ENCODE measurements at regions not wholly inside any gene's neighbourhood (a gene's known extent, or its start where the extent isn't known, plus 50 kb on each side); places are given as distances from the start of the nearest gene placed in this dataset.

DNA sequence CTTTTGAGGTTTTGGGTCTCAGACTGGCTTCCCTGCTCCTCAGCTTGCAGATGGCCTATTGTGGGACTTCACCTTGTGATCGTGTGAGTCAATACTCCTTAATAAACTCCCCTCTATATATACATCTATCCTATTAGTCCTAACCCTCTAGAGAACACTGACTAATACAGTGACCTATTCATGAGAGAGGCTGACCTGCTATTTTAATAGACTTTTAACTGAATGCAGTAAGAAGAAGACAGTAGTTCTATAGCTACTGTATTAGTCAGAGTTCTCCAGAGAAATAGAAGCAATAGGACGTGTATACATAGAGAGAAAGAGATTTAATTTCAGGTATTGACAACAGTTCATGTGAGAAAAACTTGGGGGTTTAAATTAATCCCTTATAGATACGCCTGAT lies 53.3 kb upstream of the SMLR1 start:
- Histone ChIP-seq H3K4me3 (ENCODE audit: low read depth in 1 of 3, low read length in 3 of 3) (no peak overlapping the region), H3K9ac (ENCODE audit: low read depth in 1 of 2, low read length in 2 of 2) (no peak overlapping the region), H3K4me1 (ENCODE audit: control insufficient read depth in 4 of 4, insufficient read depth in 4 of 4, low read length in 3 of 4) (peaks cover 0 to 2% (median 0%) of the 10 kb centered on the region in 4 donors), H3K27me3 (ENCODE audit: control insufficient read depth in 4 of 4, insufficient read depth in 4 of 4, low read length in 3 of 4) (no peaks in the 10 kb centered on the region), H3K27ac (ENCODE audit: low read depth in 1 of 2, low read length in 2 of 2) (no peak overlapping the region), H3K36me3 (ENCODE audit: control insufficient read depth in 4 of 4, insufficient read depth in 3 of 4, low read depth in 1 of 4, low read length in 3 of 4) (no peaks in the 10 kb centered on the region), H3K9me3 (ENCODE audit: control insufficient read depth in 4 of 4, low read length in 3 of 4) (no peaks in the 10 kb centered on the region)
- 93% methylated on average over 3 of the region's 3 CpGs for WGBS
- no peak for DNase-seq (ENCODE audit: low spot score)
- TF ChIP-seq, protein P1, sequence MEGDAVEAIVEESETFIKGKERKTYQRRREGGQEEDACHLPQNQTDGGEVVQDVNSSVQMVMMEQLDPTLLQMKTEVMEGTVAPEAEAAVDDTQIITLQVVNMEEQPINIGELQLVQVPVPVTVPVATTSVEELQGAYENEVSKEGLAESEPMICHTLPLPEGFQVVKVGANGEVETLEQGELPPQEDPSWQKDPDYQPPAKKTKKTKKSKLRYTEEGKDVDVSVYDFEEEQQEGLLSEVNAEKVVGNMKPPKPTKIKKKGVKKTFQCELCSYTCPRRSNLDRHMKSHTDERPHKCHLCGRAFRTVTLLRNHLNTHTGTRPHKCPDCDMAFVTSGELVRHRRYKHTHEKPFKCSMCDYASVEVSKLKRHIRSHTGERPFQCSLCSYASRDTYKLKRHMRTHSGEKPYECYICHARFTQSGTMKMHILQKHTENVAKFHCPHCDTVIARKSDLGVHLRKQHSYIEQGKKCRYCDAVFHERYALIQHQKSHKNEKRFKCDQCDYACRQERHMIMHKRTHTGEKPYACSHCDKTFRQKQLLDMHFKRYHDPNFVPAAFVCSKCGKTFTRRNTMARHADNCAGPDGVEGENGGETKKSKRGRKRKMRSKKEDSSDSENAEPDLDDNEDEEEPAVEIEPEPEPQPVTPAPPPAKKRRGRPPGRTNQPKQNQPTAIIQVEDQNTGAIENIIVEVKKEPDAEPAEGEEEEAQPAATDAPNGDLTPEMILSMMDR (IDR thresholded peaks at IDR 0.05; ENCODE audit: low read depth, low read length, missing input control): no peak
- TF ChIP-seq GABPA (IDR thresholded peaks at IDR 0.05 in 1 of 2, conservative IDR thresholded peaks at IDR 0.05 in 1 of 2): no peak
- TF ChIP-seq, protein P2, sequence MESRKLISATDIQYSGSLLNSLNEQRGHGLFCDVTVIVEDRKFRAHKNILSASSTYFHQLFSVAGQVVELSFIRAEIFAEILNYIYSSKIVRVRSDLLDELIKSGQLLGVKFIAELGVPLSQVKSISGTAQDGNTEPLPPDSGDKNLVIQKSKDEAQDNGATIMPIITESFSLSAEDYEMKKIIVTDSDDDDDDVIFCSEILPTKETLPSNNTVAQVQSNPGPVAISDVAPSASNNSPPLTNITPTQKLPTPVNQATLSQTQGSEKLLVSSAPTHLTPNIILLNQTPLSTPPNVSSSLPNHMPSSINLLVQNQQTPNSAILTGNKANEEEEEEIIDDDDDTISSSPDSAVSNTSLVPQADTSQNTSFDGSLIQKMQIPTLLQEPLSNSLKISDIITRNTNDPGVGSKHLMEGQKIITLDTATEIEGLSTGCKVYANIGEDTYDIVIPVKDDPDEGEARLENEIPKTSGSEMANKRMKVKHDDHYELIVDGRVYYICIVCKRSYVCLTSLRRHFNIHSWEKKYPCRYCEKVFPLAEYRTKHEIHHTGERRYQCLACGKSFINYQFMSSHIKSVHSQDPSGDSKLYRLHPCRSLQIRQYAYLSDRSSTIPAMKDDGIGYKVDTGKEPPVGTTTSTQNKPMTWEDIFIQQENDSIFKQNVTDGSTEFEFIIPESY (IDR thresholded peaks at IDR 0.05): no peak
- no peak for TF ChIP-seq FOXA1 (IDR thresholded peaks at IDR 0.05)

DNA sequence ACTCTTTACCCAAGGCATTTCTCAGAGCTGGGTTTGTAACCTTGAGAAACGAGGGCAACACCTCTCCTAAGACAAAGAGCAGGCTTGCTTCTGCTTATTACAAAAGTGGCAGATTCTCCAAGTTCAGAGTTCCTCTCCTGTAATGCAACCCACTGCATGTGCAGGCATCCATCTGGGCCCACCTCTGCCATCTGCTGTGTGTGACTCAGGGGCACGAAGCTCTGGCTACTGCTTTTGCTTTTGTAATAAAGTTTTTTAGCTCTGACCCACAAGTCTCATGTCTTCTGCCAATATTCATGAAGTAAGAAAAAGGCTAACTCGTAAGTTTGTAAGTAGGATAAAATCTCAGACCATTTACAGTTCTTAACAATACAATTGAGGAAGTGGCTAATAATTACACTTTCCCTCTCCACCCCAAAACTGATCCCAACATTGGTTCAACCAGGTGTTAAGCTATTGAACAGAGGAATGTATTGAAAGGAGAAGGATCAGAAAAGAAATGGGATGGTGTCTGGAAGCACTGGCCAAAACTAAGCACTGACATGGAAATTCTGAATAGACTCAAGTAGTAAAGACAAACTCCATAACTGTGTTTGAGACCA lies 51.7 kb upstream of the SMLR1 start:
- Histone ChIP-seq H3K4me1 (ENCODE audit: control insufficient read depth in 4 of 4, insufficient read depth in 4 of 4, low read length in 3 of 4) (peaks cover 0 to 2% (median 0%) of the 10 kb centered on the region in 4 donors), H3K27ac (ENCODE audit: low read depth in 1 of 2, low read length in 2 of 2) (no peak overlapping the region), H3K9ac (ENCODE audit: low read depth in 1 of 2, low read length in 2 of 2) (no peak overlapping the region), H3K27me3 (ENCODE audit: control insufficient read depth in 4 of 4, insufficient read depth in 4 of 4, low read length in 3 of 4) (no peaks in the 10 kb centered on the region), H3K9me3 (ENCODE audit: control insufficient read depth in 4 of 4, low read length in 3 of 4) (no peaks in the 10 kb centered on the region), H3K4me3 (ENCODE audit: low read depth in 1 of 3, low read length in 3 of 3) (no peak overlapping the region), H3K36me3 (ENCODE audit: control insufficient read depth in 4 of 4, insufficient read depth in 3 of 4, low read depth in 1 of 4, low read length in 3 of 4) (no peaks in the 10 kb centered on the region)
- 69% methylated on average over 3 of the region's 3 CpGs for WGBS
- no peak for DNase-seq (ENCODE audit: low spot score)
- no peak for TF ChIP-seq SP1 (IDR thresholded peaks at IDR 0.05)
- TF ChIP-seq EGR1 (IDR thresholded peaks at IDR 0.05; ENCODE audit: low read depth in 2 of 2): no peak
- TF ChIP-seq JUND (IDR thresholded peaks at IDR 0.05): no peak
- TF ChIP-seq FOXA2 (IDR thresholded peaks at IDR 0.05): no peak
- no peak for TF ChIP-seq RAD21 (IDR thresholded peaks at IDR 0.05)
- TF ChIP-seq, protein P3, sequence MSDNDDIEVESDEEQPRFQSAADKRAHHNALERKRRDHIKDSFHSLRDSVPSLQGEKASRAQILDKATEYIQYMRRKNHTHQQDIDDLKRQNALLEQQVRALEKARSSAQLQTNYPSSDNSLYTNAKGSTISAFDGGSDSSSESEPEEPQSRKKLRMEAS (IDR thresholded peaks at IDR 0.05): no peak
- TF ChIP-seq RXRA (IDR thresholded peaks at IDR 0.05): no peak
- TF ChIP-seq GABPA (IDR thresholded peaks at IDR 0.05 in 1 of 2, conservative IDR thresholded peaks at IDR 0.05 in 1 of 2): no peak
- TF ChIP-seq, protein P2 (IDR thresholded peaks at IDR 0.05): no peak
- TF ChIP-seq, protein P4, sequence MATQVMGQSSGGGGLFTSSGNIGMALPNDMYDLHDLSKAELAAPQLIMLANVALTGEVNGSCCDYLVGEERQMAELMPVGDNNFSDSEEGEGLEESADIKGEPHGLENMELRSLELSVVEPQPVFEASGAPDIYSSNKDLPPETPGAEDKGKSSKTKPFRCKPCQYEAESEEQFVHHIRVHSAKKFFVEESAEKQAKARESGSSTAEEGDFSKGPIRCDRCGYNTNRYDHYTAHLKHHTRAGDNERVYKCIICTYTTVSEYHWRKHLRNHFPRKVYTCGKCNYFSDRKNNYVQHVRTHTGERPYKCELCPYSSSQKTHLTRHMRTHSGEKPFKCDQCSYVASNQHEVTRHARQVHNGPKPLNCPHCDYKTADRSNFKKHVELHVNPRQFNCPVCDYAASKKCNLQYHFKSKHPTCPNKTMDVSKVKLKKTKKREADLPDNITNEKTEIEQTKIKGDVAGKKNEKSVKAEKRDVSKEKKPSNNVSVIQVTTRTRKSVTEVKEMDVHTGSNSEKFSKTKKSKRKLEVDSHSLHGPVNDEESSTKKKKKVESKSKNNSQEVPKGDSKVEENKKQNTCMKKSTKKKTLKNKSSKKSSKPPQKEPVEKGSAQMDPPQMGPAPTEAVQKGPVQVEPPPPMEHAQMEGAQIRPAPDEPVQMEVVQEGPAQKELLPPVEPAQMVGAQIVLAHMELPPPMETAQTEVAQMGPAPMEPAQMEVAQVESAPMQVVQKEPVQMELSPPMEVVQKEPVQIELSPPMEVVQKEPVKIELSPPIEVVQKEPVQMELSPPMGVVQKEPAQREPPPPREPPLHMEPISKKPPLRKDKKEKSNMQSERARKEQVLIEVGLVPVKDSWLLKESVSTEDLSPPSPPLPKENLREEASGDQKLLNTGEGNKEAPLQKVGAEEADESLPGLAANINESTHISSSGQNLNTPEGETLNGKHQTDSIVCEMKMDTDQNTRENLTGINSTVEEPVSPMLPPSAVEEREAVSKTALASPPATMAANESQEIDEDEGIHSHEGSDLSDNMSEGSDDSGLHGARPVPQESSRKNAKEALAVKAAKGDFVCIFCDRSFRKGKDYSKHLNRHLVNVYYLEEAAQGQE (IDR thresholded peaks at IDR 0.05): no peak
- TF ChIP-seq NR2F2 (IDR thresholded peaks at IDR 0.05): no peak
- TF ChIP-seq, protein P1 (IDR thresholded peaks at IDR 0.05; ENCODE audit: low read depth, low read length, missing input control): no peak
- TF ChIP-seq HNF4A (conservative IDR thresholded peaks at IDR 0.05): no peak
- no peak for TF ChIP-seq YY1 (IDR thresholded peaks at IDR 0.05)
- TF ChIP-seq, protein P5, sequence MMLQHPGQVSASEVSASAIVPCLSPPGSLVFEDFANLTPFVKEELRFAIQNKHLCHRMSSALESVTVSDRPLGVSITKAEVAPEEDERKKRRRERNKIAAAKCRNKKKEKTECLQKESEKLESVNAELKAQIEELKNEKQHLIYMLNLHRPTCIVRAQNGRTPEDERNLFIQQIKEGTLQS (IDR thresholded peaks at IDR 0.05): no peak
- no peak for TF ChIP-seq TAF1 (conservative IDR thresholded peaks at IDR 0.05)
- TF ChIP-seq FOXA1 (IDR thresholded peaks at IDR 0.05): no peak
- no peak for TF ChIP-seq HNF4G (IDR thresholded peaks at IDR 0.05)
